ENCODE measurements at regions not wholly inside any gene's neighbourhood (a gene's known extent, or its start where the extent isn't known, plus 50 kb on each side); places are given as distances from the start of the nearest gene placed in this dataset.
"Not testable (repeated sequence)": the region's sequence is repeated elsewhere in the genome, so short reads cannot be mapped to it uniquely, and the experiment has no call there.

DNA sequence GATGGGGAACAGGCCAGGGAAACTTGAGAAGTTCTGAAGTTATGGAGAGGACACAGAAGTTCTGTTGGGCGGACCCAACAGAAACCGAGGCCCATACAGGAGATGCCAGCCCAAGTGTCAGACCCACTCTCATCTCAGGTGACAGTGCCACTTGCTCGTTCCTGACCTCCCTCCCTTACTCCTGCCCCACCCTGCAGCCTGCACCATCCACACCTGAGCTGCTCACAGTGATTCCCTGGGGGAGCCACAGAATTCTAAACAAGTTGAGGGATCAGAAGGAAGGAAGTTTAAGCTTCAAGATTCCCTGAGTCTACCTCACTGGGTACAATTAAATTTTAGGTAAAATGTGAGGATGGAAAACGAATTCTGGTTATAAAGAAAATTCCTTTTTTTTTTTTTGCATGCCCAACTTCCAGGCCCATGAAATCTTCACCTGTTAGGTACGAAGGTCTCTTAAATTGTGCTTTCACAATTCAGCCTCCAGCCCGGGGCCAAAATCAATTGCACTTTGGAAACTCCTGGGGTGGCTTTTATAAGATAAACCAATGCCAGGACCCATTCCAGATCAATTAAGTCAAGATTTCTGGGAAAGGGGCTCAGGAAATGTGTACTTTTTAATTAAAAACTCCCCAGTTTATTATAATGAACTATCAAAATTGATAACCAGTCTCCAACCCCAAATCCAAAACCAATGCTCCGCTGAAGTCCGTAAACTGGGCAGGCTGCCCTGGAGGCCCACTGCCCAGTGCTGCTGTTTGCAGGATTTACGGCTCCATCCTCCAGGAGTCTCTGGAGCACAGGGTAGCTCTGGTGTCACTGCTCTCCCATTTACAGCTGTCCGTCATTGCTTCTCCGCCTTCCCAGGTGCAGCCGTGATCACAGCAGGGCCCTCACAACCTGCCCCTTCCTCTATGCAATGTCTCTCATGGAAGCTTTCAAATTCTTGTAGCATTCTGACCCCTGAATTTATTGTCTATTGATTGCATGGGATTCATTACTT, 643.5 kb downstream of the UQCRFS1 start:
- DNase-seq (ENCODE audit: low read depth), result no peak

DNA sequence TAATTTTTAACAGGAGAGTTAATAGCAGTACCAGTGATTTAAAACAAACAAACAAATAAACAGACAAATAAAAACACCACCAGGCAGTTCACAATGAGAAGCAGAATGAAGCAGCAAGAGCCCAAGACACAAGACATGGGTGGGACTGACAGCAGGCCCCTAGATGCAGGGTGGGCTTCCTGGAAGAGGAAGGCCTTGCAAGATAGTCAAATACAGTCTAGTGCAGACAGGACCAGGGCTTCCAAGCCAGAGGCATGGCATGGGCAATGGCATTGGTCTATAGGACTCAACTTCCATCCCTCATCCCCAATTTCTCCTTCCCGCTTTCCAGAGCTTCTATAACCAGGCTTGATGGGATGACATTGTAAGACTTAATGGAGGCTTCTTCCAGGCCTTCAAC, 645.1 kb downstream of the UQCRFS1 start:
- DNase-seq (ENCODE audit: low read depth), result no peak

DNA sequence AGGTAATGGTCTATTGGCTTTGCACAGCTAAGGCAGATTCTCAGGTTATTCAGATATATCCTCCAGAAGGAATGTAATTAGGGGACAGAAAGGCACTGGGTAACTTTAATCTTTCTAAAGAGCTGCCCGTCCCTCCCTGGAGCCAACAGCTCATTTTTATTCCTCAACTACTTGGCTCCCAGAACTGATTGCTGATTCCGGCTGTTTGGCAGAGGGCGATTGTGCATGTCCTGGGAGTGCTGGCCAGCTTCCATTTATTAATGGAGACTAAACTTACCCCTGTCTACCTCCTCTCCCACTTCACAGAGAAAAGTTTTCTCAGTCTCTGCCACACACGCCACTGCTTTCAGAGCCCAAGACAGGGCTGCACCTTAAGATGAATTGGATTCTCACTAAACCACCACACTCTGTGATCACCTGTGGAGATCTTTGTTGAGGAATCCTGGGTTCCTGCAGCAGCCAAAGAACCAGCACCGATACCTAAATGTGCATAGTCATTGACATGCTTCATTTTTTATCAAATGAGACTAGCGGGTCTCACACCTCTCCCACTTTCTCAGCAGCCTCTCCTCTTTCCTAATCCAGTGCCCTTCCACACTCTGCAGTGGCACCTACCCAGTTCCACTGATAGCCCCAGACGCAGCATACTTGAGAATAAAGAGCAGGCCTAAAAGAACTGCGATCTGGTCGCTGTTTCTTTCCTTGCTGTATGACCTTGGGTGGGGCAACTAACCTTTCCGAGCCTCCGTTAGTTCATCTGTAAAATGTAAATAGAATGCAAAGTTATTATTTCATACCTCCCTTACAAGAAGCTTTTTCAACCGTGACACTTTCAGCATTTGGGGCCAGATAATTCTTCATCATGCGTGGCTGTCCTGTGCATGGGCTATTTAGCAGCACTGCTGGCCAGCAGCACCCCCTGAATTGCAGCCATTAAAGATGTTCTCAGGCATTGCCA, 648.7 kb downstream of the UQCRFS1 start:
- DNase-seq (ENCODE audit: low read depth), result no peak

DNA sequence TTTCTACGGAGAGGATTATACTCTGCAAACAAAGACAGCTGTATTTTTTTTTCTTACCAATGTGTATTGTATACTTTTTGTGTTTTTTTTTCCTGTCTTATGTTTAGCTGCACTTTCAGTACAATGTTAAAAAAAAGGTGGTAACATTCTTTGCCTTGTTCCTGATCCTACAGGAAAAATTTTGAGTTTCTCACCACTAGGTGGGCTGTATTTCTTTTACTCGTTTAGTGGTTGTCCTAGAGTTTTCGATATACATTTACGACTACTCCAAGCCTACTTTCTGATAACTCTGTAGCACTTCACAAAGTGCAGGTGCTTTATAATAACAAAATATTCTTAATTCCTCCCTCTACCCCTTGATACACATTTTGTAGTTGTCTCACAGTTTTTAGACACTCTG, 652.2 kb downstream of the UQCRFS1 start:
- DNase-seq (ENCODE audit: low read depth), result no peak

DNA sequence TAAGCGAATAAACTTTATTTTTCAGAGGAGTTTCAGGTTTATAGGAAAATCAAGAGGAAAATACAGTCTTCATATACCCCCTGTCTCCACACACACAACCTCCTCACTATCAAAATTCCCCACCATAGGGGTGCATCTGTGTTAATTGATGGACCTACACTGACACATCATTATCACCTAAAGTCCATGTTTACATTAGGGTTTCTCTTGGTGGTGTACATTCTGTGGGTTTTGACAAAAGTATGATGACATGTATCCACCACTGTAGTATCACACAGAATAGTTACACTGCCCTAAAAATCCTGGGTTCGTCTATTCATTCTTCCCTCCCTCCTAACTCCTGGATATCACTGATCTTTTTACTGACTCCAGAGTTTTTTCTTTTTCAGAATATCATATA, 654.2 kb downstream of the UQCRFS1 start:
- DNase-seq (ENCODE audit: low read depth), result no peak

DNA sequence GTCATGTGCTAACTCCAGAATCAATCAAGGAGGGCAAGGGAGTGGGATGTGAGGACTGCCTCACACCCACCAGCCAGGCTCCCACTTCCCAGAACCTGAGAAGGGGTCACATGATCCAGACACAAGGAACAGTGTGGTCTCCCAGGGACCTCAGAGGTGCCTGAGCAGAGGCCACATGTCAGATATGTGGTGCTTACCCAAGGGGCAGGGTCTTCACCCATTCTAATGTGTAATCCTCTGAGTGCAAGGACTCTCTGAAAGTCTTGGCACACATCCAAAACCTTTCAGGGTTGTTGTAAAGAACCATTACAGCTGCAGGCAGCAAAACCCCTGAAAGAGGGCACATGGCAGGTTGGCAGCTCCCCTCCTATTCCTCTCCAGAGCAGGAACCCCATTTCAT, 656.6 kb downstream of the UQCRFS1 start:
- no peak for DNase-seq (ENCODE audit: low read depth)

DNA sequence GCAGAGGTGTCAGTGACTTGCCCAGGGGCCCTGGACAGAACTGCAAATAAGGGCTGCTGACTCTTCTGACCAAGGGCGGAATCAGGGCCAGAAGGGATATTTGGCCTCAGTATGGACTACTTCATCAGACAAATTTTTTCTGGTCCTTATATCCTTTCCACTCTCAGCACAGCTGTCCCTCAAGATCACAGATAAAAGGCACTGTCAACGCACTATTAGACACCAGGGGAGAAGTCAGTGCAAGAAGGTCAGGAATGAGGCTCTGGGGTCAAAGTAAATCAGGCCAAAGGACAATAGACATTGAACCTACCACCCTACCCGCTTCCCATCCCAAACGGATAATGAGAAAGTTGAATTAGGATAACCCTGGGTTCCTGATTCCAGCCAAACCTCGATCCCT, 657.6 kb downstream of the UQCRFS1 start:
- DNase-seq (ENCODE audit: low read depth), result no peak

DNA sequence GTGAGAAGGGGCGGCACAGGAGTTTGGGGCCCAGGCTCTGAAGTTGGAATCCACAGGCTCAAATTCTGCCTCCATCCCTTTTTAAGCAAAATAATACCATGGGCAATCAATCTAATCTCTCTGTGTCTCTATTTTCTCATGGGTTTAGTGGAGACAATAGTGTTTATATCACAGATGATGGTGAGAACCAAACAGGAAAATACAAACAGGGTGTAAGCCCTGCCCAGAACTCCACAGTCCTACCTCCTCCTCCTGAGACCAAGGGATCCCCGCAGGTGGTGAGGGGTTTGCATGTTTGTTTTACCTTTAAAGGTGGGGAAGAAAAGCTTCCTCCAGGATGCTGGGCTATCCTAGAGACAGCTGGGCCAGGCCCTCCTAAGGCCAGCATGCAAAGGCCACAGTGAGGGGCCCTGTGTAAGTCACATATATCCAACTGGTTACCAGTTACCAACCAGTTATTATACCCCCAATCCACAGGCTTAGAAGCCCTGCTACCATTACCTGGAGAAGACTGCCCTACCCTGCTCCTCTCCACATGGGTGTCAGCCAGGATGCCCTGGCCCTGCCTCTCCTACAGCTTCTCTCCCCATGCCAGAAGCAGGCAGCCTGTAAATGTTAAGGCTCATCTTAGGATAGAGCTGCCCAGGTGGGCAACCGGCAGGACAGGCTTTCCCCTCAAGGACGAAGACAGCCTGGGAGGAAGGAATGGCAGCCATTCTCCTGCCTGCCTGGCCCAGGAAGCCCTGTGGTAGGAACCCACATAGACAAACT, 658.4 kb downstream of the UQCRFS1 start:
- DNase-seq (ENCODE audit: low read depth), result no peak

DNA sequence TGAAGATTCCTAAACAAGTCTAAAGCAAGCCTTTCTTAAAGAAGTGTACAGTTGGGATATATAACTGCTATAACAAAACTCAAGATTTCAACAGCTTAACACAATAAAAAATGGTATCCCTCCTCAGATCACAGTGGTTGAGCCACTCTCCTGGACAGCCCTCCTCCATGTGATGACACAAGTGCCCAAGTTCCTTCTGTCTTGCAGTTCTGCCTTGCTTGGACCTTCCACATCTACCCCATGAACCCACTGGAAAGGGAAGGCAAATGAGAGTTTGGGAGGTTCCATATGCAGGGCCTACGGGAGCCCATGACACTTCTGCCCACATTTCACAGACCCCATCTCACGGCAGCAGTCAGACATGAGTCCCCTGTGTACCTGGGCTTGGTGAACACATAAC, 659.2 kb downstream of the UQCRFS1 start:
- no peak for DNase-seq (ENCODE audit: low read depth)

DNA sequence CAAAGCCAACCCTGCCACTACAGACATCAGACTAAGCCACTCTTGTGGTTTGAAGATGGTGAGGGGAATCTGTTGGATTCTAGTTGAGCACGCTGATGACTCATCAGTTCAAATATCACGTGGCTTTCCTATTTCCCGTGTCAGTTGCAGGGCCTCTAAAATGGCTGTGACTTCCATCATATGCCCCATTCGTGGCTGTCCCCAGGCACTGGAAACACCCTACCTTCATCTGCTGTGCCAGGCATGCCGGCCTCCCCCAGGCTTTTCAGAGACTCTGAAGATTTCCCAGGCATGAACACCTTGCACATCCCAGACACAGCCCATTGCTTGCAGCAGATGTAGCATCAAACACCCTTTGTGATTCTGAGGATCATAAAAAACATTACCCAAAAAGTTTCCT, 659.9 kb downstream of the UQCRFS1 start:
- no peak for DNase-seq (ENCODE audit: low read depth)

DNA sequence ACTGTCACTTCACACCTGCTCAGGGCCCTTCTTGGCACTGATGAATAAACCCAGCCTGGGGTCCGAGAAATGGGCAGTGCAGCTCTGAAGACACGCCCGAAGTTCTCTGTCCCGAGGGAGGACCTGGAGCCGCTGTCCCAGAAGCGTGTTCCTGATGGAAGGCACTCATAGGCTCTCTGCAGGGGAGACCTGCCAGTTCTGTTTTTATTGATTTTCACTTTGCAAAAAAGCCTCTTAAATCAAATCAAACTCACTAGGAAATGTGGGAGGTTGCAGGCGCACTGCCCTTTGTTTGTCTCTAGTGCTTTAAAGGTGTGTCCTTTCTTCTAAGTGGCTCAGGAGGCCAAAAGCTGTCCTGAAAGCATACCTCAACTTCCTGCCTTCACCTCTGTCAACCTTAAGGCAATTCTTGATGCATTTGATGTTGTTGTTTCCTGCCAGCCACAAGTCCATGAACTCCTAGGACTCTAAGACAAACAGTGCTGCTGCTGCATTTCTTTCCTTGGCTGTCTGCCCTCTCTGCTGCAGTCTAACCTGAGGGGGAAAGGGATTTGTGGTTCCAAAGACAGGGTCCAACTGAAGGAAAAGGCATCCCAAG, 663.2 kb downstream of the UQCRFS1 start:
- no peak for DNase-seq (ENCODE audit: low read depth)

DNA sequence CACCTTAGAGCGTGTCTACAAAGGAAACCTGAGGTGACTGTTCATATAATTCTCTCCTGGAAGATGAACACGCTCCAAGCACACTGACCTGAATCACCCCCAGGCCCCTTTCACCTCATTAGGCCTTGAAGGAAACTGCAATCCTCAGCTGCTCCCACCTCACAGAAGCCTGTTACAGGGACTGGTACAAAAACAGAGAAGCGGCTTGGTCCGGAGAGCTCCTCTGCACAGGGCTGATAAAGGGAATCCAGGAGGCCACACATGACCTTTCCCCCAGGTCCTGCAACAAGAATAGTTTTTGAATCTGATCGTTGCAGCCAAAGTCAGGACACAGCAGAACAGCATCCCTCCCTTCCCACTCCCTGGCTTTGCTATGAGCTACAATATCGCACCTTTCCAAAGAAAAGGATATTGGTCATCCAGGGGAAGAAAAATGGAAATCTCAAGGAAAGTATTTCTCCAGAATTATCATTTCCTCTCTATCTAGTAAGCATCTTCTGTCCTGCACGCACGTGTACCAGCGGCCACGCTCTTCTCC, 666.7 kb downstream of the UQCRFS1 start:
- no peak for DNase-seq (ENCODE audit: low read depth)

DNA sequence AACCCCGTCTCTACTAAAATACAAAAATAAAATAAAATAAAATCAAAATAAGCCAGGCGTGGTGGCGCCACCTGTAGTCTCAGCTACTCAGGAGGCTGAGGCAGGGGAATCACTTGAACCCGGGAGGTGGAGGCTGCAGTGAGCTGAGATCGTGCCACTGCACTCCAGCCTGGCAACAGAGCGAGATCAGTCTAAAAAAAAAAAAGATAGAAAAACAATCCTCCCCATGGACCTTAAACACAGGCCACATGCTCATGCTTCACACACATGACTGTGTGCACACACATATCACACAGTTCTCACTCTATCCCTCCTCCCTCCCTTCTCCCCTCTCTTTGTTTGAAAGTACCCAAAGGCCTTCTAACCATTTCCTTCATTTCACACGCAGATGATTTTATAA, 667.6 kb downstream of the UQCRFS1 start:
- not testable (repeated sequence) for DNase-seq (ENCODE audit: low read depth)

DNA sequence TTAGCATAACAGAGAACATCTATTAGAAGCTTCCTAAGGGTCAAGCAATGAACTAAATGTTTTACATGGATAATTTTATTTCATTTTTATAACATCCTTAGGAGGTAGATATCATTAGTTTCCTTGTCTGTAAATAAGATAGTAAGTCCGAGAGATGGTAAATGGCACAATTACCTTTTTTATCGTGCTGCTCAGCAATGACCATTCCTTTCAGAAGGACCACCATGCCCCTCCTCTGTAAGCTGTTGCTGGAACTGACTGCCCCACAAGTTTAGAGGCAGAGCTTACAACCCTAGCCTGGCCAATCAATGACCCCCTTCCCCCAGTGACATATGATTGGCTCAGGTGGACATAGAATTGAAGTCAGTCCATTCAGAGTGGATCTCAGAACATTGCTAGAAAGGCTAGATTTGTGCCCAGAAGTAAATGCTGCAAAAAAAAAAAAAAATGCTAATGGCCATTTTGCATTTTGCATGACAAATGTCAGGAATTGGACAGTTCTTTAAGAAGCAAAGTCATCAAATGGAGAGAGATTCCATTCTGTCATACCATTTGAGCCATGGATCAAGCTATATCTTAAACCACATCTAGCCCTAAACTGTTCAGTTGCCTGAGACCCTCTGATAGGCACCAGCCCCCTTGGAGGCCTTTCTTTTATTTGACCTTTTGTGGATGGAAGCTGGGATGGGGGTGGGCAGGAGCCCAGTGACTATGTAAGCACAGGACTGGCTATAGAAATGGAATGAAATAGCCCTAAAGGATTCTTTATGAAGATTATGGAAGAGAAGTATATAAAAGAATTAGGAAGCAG, 668.3 kb downstream of the UQCRFS1 start:
- no peak for DNase-seq (ENCODE audit: low read depth)

DNA sequence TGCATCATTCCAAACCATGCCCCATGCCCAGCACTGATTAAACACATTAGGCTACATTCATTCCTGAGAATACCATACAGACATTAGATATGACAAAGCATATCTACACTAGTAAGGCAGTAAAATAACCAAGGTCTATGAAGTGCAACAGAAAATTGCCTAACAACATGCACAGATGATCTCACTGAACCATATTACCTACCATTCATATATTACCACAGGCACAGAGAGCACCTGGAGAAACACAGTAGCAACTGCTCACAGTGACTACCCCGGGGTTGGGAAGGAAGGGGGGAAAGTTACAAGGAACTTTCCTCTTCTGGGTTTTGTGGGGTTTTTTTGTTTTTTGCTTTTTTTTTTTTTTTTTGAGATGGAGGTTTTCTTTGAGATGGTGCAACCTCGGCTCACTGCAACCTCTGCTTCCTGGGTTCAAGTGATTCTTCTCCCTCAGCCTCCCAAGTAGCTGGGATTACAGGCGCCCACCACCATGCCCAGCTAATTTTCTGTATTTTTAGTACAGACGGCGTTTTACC, 669.6 kb downstream of the UQCRFS1 start:
- no peak for DNase-seq (ENCODE audit: low read depth)

DNA sequence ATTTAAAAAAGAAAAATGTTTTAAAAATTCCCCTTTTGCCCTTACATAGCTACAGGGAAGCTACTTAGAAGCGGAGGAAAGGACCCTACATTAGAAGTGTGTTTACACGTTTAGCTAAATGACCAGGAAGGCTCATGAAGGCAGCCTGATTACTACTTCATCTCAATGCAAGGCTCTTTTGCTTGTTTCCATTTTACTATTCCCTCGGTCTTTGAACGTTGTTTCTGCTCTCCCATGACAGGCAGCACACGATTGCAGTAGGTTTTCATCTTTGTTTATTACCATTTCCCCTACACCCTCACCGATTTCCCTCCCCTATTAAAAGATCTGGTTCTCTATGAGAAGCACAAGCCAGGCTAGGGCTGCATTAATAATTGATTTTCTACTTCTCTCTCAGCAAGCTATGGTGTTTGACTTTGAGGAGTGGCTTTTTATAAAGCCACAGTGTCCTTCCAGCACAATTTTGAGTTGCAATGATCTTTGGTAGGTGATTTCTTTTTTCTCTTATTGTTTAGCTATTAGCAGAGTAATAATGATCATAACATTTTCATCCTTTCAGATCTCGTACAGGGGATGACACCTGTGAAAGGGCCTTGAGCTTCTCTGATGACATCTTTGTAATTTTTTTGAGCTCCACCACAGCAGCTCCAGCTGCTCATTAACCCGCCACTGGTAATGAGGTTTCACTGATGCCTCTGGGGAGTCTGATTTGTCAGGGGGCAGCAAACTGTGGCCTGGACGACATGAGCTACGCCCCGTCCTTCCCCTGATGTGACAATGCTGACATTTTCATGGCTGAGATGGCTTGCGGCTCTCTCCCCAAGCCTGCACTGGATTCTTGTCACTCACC, 670.3 kb downstream of the UQCRFS1 start:
- no peak for DNase-seq (ENCODE audit: low read depth)

DNA sequence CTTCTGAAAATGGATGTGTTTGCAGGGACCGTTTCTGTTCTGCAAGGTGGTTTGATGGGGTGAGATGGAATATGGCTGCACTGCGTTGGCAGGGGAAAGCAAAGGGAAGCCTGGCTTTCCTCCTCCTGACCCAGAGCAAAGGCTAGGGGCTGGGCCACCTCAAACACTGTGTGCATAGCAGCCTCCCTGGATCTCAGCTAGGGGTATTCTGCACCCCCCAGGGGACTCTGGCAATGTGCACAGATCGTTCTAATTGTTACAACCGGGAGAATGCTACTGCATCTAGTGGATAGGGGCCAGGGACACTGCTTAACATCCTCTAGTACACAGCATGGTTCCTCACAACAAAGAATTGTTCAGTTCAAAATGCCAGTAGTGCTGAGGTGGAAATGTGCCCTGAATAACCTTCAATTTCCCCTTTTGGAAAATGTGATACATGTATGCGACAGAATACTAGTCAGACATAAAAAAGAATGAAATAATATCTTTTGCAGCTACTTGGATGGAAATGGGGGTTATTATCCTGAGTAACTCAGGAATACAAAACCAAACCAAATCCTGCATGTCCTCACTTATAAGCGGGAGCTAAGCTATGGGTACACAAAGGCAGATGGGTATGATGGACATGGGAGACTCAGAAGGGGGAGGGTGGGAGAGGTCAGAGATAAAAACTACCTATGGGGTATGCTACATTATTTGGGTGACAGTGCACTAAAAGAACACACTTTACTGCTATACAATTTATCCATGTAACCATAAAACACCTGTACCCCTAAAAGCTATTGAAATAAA, 671.2 kb downstream of the UQCRFS1 start:
- no peak for DNase-seq (ENCODE audit: low read depth)

DNA sequence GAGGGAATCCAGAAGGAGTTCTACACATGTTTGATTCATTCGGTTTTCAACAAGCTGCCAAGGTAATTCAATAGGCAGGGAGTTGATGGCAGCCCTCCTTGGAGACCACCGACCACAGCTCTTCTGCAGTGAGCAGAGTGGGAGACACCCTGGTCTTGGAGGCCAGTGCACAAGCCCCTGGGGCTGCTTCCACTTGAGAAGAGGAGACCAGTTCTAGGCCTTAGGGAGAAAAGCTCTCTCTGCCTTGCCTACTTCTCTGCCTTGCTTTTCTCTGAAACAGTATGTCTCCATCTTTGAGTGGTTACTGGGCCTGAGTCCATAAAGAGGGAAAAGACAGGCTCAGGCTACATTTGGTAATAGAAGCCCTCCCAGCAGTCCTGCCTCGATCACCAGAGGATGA, 671.9 kb downstream of the UQCRFS1 start:
- no peak for DNase-seq (ENCODE audit: low read depth)
